Naive B cell (primary cell): ENCODE measurements at regions not wholly inside any gene's neighbourhood (a gene's known extent, or its start where the extent isn't known, plus 50 kb on each side); places are given as distances from the start of the nearest gene placed in this dataset.
A peak's percentile ranks its signal among the peaks of the same experiment; 100 is the strongest.

ENCODE experiments used
- ATAC-seq, 2 donors: fragments of 150-1000 bp; cut with Tn5 transposase; 2 replicates each; pipeline ENCODE4 v1.10.0; 2021; ENCODE audit warnings: low read depth in 2 of 2, mild to moderate bottlenecking in 2 of 2, moderate library complexity in 2 of 2
- DNase-seq: peaks from one replicate; pipeline ENCODE4 v3.0.0; 2022
- H3K27ac Mint-ChIP-seq, 6 donors: one replicate each; pipeline ENCODE4 v1.8.0; 2020 to 2022; ENCODE audit warnings: mild to moderate bottlenecking in 6 of 6, mixed read lengths in 6 of 6, moderate library complexity in 5 of 6, inconsistent platforms in 2 of 6
- H3K27me3 Mint-ChIP-seq, 3 donors: one replicate each; pipeline ENCODE4 v1.8.0; 2021 to 2022; ENCODE audit warnings: mixed read lengths in 3 of 3, mild to moderate bottlenecking in 1 of 3
- H3K36me3 Mint-ChIP-seq, 2 donors: one replicate each; pipeline ENCODE4 v1.8.0; 2020 to 2022; ENCODE audit warnings: mixed read lengths in 2 of 2, inconsistent platforms in 1 of 2, mild to moderate bottlenecking in 1 of 2
- H3K4me1 Mint-ChIP-seq, 3 donors: one replicate each; pipeline ENCODE4 v1.8.0; 2020 to 2022; ENCODE audit warnings: mixed read lengths in 3 of 3, inconsistent platforms in 1 of 3, mild to moderate bottlenecking in 1 of 3, moderate library complexity in 1 of 3
- H3K4me3 Mint-ChIP-seq, 8 donors: one replicate each; pipeline ENCODE4 v1.8.0; 2020 to 2022; ENCODE audit warnings: mild to moderate bottlenecking in 8 of 8, mixed read lengths in 8 of 8, moderate library complexity in 8 of 8, inconsistent platforms in 2 of 8
- H3K9me3 Mint-ChIP-seq, 7 donors: one replicate each; pipeline ENCODE4 v1.8.0; 2020 to 2022; ENCODE audit warnings: mixed read lengths in 7 of 7, mild to moderate bottlenecking in 5 of 7, inconsistent platforms in 2 of 7, moderate library complexity in 1 of 7

GRCh38 chr14:34262127-34262910 lies 199.7 kb downstream of the SPTSSA start:
- H3K36me3 Mint-ChIP-seq: no peaks in the 10 kb centered on the region
- no peak overlapping the region for H3K4me3 Mint-ChIP-seq
- H3K4me1 Mint-ChIP-seq: no peaks in the 10 kb centered on the region

GRCh38 chr14:34259996-34260395 lies 202.0 kb downstream of the SPTSSA start:
- DNase-seq: no peak
- Mint-ChIP-seq H3K36me3 (no peaks in the 10 kb centered on the region), H3K4me3 (no peak overlapping the region), H3K9me3 (no peaks in the 10 kb centered on the region), H3K27ac (no peak overlapping the region), H3K27me3 (peaks cover 6 to 18% (median 10%) of the 10 kb centered on the region in 3 donors), H3K4me1 (no peaks in the 10 kb centered on the region)
- ATAC-seq: no peak

More at GRCh38 chr14:34262127-34262910, 199.7 kb downstream of the SPTSSA start:
- Mint-ChIP-seq H3K9me3 (peaks cover 0 to 2% (median 0%) of the 10 kb centered on the region in 7 donors), H3K27me3 (peaks cover 6 to 16% (median 10%) of the 10 kb centered on the region in 3 donors), H3K27ac (no peak overlapping the region)
- ATAC-seq (no peak), DNase-seq (no peak)

- no peaks in the 10 kb centered on the region for H3K4me1 Mint-ChIP-seq
- H3K36me3 Mint-ChIP-seq: no peaks in the 10 kb centered on the region
- H3K27me3 Mint-ChIP-seq: peaks cover 6 to 18% (median 10%) of the 10 kb centered on the region in 3 donors
- H3K4me3 Mint-ChIP-seq: no peak overlapping the region
- H3K27ac Mint-ChIP-seq: no peak overlapping the region
- no peak for DNase-seq
- ATAC-seq: no peak
- H3K9me3 Mint-ChIP-seq: no peaks in the 10 kb centered on the region
Measured at GRCh38 chr14:34258318-34258717, 203.7 kb downstream of the SPTSSA start.

GRCh38 chr14:34257505-34257904 lies 204.5 kb downstream of the SPTSSA start:
- Mint-ChIP-seq H3K27me3 (peaks cover 6 to 18% (median 10%) of the 10 kb centered on the region in 3 donors), H3K27ac (no peak overlapping the region), H3K36me3 (no peaks in the 10 kb centered on the region), H3K4me1 (no peaks in the 10 kb centered on the region), H3K9me3 (no peaks in the 10 kb centered on the region), H3K4me3 (no peak overlapping the region)
- ATAC-seq (no peak), DNase-seq (no peak)

GRCh38 chr14:34256223-34256622 lies 205.8 kb downstream of the SPTSSA start:
- H3K27ac Mint-ChIP-seq: no peak overlapping the region
- H3K4me3 Mint-ChIP-seq: no peak overlapping the region
- no peak for ATAC-seq
- H3K27me3 Mint-ChIP-seq: peaks cover 6 to 20% (median 10%) of the 10 kb centered on the region in 3 donors
- no peaks in the 10 kb centered on the region for H3K36me3 Mint-ChIP-seq
- H3K4me1 Mint-ChIP-seq: no peaks in the 10 kb centered on the region
- H3K9me3 Mint-ChIP-seq: no peaks in the 10 kb centered on the region
- DNase-seq: no peak

- ATAC-seq: no peak
- Mint-ChIP-seq H3K36me3 (no peaks in the 10 kb centered on the region), H3K27ac (no peak overlapping the region), H3K27me3 (peaks cover under 1 to 20% (median 2%) of the 10 kb centered on the region in 3 donors), H3K4me1 (no peaks in the 10 kb centered on the region), H3K9me3 (no peaks in the 10 kb centered on the region), H3K4me3 (no peak overlapping the region)
- DNase-seq: no peak
Measured at GRCh38 chr14:34254571-34254970, 207.5 kb downstream of the SPTSSA start.

- Mint-ChIP-seq H3K4me1 (no peaks in the 10 kb centered on the region), H3K27ac (no peak overlapping the region), H3K4me3 (no peak overlapping the region), H3K27me3 (peaks cover 0 to 19% (median 0%) of the 10 kb centered on the region in 3 donors), H3K9me3 (no peaks in the 10 kb centered on the region), H3K36me3 (no peaks in the 10 kb centered on the region)
- no peak for DNase-seq
- ATAC-seq: no peak
Measured at GRCh38 chr14:34254031-34254430, 208.0 kb downstream of the SPTSSA start.

GRCh38 chr14:34252227-34252626 lies 209.8 kb downstream of the SPTSSA start:
- Mint-ChIP-seq H3K4me1 (no peaks in the 10 kb centered on the region), H3K27me3 (peaks cover 0 to 13% (median 0%) of the 10 kb centered on the region in 3 donors), H3K27ac (no peak overlapping the region), H3K4me3 (no peak overlapping the region), H3K9me3 (peaks cover 0 to 2% (median 0%) of the 10 kb centered on the region in 7 donors), H3K36me3 (no peaks in the 10 kb centered on the region)
- no peak for DNase-seq
- ATAC-seq: no peak

GRCh38 chr14:34251662-34252061 lies 210.4 kb downstream of the SPTSSA start:
- Mint-ChIP-seq H3K9me3 (peaks cover 0 to 2% (median 0%) of the 10 kb centered on the region in 7 donors), H3K4me3 (no peak overlapping the region), H3K4me1 (no peaks in the 10 kb centered on the region), H3K27me3 (peaks cover 0 to 12% (median 1%) of the 10 kb centered on the region in 3 donors), H3K36me3 (no peaks in the 10 kb centered on the region), H3K27ac (peak overlapping the region in 1 of 6 donors; percentile 42)
- ATAC-seq: no peak
- DNase-seq: no peak

GRCh38 chr14:34250959-34251358 lies 211.1 kb downstream of the SPTSSA start:
- ATAC-seq: no peak
- Mint-ChIP-seq H3K4me3 (no peak overlapping the region), H3K36me3 (no peaks in the 10 kb centered on the region), H3K9me3 (peaks cover 0 to 2% (median 0%) of the 10 kb centered on the region in 7 donors), H3K27ac (peak overlapping the region in 1 of 6 donors; percentile 7), H3K4me1 (no peaks in the 10 kb centered on the region), H3K27me3 (peaks cover 0 to 19% (median 8%) of the 10 kb centered on the region in 3 donors)
- no peak for DNase-seq

- Mint-ChIP-seq H3K27me3 (peaks cover 4 to 19% (median 9%) of the 10 kb centered on the region in 3 donors), H3K4me3 (no peak overlapping the region), H3K9me3 (peaks cover 0 to 2% (median 0%) of the 10 kb centered on the region in 7 donors), H3K27ac (no peak overlapping the region), H3K36me3 (no peaks in the 10 kb centered on the region), H3K4me1 (no peaks in the 10 kb centered on the region)
- DNase-seq (no peak), ATAC-seq (no peak)
Measured at GRCh38 chr14:34247605-34248004, 214.4 kb downstream of the SPTSSA start.

- H3K9me3 Mint-ChIP-seq: peaks cover 0 to 8% (median 0%) of the 10 kb centered on the region in 7 donors
- DNase-seq (no peak), ATAC-seq (no peak)
- peaks cover 11 to 20% (median 18%) of the 10 kb centered on the region in 3 donors for H3K27me3 Mint-ChIP-seq
- no peak overlapping the region for H3K4me3 Mint-ChIP-seq
- no peaks in the 10 kb centered on the region for H3K36me3 Mint-ChIP-seq
- H3K27ac Mint-ChIP-seq: no peak overlapping the region
- no peaks in the 10 kb centered on the region for H3K4me1 Mint-ChIP-seq
Measured at GRCh38 chr14:34246206-34246605, 215.8 kb downstream of the SPTSSA start.

- H3K9me3 Mint-ChIP-seq: peaks cover 0 to 8% (median 0%) of the 10 kb centered on the region in 7 donors
- H3K27me3 Mint-ChIP-seq: peaks cover 18 to 21% (median 19%) of the 10 kb centered on the region in 3 donors
- no peak overlapping the region for H3K27ac Mint-ChIP-seq
- H3K4me3 Mint-ChIP-seq: no peak overlapping the region
- no peaks in the 10 kb centered on the region for H3K4me1 Mint-ChIP-seq
- ATAC-seq: no peak
- no peak for DNase-seq
- no peaks in the 10 kb centered on the region for H3K36me3 Mint-ChIP-seq
Measured at GRCh38 chr14:34243401-34243800, 218.6 kb downstream of the SPTSSA start.

- Mint-ChIP-seq H3K4me3 (no peak overlapping the region), H3K27me3 (peaks cover 20 to 22% (median 21%) of the 10 kb centered on the region in 3 donors), H3K9me3 (peaks cover 0 to 8% (median 0%) of the 10 kb centered on the region in 7 donors), H3K4me1 (no peaks in the 10 kb centered on the region), H3K27ac (no peak overlapping the region), H3K36me3 (no peaks in the 10 kb centered on the region)
- DNase-seq: no peak
- no peak for ATAC-seq
Measured at GRCh38 chr14:34243001-34243400, 219.0 kb downstream of the SPTSSA start.
